Stimulated activated naive CD8-positive, alpha-beta T cell treated with anti-CD3 and anti-CD28 coated beads, Interleukin-15, amount 100 ng/mL, for 72 hours (primary cell): ENCODE measurements at regions not wholly inside any gene's neighbourhood (a gene's known extent, or its start where the extent isn't known, plus 50 kb on each side); places are given as distances from the start of the nearest gene placed in this dataset.
"Not testable (repeated sequence)": the region's sequence is repeated elsewhere in the genome, so short reads cannot be mapped to it uniquely, and the experiment has no call there.

Experiments
- ATAC-seq: fragments of 150-1000 bp; cut with Tn5 transposase; 2 replicates; pipeline ENCODE4 v1.10.0; 2021; ENCODE audit warnings: mild to moderate bottlenecking, moderate library complexity
- DNase-seq, 2 donors: peaks; one replicate each; pipeline ENCODE4 v3.0.0; 2021 to 2022
- H3K27ac Mint-ChIP-seq, 2 donors: one replicate each; pipeline ENCODE4 v1.8.0; 2022; ENCODE audit warnings: mild to moderate bottlenecking in 2 of 2, mixed read lengths in 2 of 2, moderate library complexity in 2 of 2
- H3K27me3 Mint-ChIP-seq: one replicate; pipeline ENCODE4 v1.8.0; 2022; ENCODE audit warnings: mixed read lengths
- H3K4me1 Mint-ChIP-seq: one replicate; pipeline ENCODE4 v1.8.0; 2022; ENCODE audit warnings: mild to moderate bottlenecking, mixed read lengths
- H3K4me3 Mint-ChIP-seq, 2 donors: one replicate each; pipeline ENCODE4 v1.8.0; 2022; ENCODE audit warnings: mild to moderate bottlenecking in 2 of 2, mixed read lengths in 2 of 2, moderate library complexity in 1 of 2
- H3K9me3 Mint-ChIP-seq, 2 donors: one replicate each; pipeline ENCODE4 v1.8.0; 2022; ENCODE audit warnings: mixed read lengths in 2 of 2

DNA sequence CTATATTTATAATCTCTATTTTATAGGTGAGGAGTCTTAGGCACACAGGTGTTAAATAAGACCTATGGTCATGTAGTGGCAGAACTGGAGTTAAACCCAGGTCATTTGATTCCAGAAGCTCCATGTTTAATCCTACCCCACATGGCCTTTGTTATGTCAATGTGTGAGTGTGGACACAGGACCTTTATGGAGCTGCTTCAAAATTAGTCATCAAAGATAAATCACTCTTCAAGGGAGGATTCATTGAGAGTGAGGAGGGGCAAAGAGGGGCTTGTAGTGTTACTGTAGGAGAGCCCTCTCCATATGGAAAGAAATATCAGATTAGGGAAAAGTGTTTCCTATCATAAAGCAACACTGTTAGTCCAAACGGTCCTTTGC lies 74.6 kb upstream of the ARRDC3 start:
- Mint-ChIP-seq H3K27ac (no peak overlapping the region), H3K9me3 (peaks cover 7 to 21% of the 10 kb centered on the region in 2 donors), H3K4me1 (no peaks in the 10 kb centered on the region), H3K27me3 (no peaks in the 10 kb centered on the region), H3K4me3 (no peak overlapping the region)
- DNase-seq, result no peak
- ATAC-seq, result no peak

DNA sequence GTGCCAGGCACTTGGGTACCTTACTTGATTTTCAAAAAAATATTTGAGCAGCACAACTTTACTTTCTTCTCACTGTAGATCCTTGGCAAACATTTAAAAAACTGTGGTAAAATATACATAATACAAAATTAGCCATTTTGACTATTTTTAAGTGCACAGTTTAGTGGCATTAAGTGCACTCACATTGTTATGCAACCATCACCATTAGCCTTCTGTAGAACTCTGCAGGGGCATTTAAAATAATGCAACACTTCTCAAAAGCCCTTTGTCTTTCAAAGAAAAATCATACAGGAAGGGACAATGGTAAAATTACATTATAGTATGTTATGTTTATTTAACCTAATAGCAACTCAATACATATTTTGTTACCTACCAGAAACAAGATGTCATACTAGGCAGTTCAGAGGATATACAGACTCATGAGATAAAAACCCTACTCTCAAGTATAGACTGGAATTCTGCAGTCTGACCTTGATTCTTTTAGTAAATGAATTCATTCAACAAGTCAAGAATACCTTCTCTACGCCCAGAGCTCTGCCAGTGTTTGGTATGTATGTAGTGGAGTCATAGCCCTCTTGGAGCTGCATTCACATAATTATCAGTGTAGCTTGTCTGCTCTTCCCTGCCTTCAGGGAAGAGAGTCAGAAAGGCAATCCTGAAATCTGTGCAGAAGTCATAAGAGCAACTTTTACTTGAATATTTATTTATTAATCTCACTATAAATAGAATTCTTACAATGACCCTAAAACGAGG lies 74.0 kb upstream of the ARRDC3 start:
- Mint-ChIP-seq H3K4me3 (no peak overlapping the region), H3K9me3 (peaks cover 7 to 16% of the 10 kb centered on the region in 2 donors), H3K4me1 (no peaks in the 10 kb centered on the region), H3K27ac (no peak overlapping the region), H3K27me3 (no peaks in the 10 kb centered on the region)
- ATAC-seq, result no peak
- DNase-seq, result no peak

- H3K4me3 Mint-ChIP-seq, result no peak overlapping the region
- peaks cover 4 to 6% of the 10 kb centered on the region in 2 donors for H3K9me3 Mint-ChIP-seq
- no peak overlapping the region for H3K27ac Mint-ChIP-seq
- DNase-seq (no peak), ATAC-seq (no peak)
- no peaks in the 10 kb centered on the region for H3K27me3 Mint-ChIP-seq
- no peaks in the 10 kb centered on the region for H3K4me1 Mint-ChIP-seq
These were observed 66.0 kb upstream of the ARRDC3 start for GRCh38 chr5:91449083-91449482.

DNA sequence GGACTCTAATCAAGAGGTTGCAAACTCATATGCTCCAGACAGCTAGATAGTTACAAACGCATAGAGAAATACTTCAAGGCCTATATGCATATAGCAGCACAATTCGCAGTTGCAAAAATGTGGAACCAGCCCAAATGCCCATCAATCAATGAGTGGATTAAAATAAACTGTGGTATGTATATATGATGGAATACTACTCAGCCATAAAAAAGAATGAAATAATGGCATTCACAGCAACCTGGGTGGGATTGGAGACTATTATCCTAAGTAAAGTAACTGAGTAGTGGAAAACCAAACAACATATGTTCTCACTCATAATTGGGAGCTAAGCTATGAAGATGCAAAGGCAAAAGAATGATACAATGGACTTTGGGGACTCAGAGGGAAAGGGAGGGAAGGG lies 65.0 kb upstream of the ARRDC3 start:
- not testable (repeated sequence) for H3K27me3 Mint-ChIP-seq, H3K27ac Mint-ChIP-seq, H3K4me3 Mint-ChIP-seq, H3K4me1 Mint-ChIP-seq, DNase-seq, H3K9me3 Mint-ChIP-seq, ATAC-seq

- not testable (repeated sequence) for H3K27ac Mint-ChIP-seq, H3K4me3 Mint-ChIP-seq, H3K9me3 Mint-ChIP-seq, ATAC-seq, H3K27me3 Mint-ChIP-seq, DNase-seq, H3K4me1 Mint-ChIP-seq
These were observed 63.8 kb upstream of the ARRDC3 start for GRCh38 chr5:91446880-91447279.

DNA sequence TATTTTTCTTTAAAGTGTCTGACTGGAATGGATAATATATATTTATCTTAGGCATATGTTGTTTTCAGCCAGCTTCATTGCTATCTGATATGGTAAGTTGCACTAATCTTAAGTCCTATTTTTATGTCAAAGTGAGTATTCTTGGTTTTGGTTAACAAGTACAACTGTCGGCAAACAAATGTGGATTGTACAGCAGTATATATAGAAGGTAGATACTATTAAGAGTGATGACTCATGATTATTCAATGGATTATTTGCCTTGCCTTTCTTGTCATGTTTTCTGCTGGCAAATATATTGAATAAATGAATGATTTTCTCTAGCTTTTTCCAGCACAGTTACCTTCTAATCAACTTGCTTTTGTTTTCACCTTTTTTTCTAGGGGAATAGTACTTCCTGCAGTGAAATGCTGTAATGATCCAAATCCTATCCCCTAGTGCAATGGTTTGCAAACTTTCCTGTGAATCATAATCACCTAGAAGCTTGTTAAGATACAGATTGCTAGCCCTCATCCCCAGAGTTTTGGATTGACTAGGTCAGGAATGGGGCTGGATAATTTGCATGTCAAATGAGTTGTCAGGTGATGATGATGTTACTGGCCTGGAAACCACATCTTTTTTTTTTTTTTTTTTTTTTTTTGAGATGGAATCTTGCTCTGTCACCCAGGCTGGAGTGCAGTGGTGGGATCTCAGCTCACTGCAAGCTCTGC lies 60.8 kb upstream of the ARRDC3 start:
- DNase-seq (no peak), ATAC-seq (no peak)
- no peak overlapping the region for H3K4me3 Mint-ChIP-seq
- peaks cover 6 to 9% of the 10 kb centered on the region in 2 donors for H3K9me3 Mint-ChIP-seq
- no peaks in the 10 kb centered on the region for H3K4me1 Mint-ChIP-seq
- H3K27me3 Mint-ChIP-seq, result no peaks in the 10 kb centered on the region
- no peak overlapping the region for H3K27ac Mint-ChIP-seq

DNA sequence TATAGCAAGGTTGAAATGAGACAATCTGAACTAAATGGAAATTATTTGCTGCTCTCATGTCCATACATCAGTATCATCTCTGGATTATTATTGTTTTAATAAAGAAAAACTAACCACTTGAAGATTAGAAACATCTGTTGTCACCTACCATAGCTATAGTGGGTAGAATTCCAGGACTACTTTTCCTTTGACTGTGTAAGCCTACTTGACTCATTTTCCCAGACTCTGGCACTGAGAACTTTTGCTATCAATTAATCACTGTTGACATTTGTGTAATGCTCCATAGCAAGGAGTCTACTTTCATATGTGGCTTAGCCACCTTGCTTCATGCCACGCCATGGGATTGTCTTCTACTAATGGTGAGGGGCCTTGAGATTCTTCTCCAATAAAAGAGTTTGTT lies 59.9 kb upstream of the ARRDC3 start:
- no peak for DNase-seq
- Mint-ChIP-seq H3K4me3 (no peak overlapping the region), H3K27ac (no peak overlapping the region), H3K9me3 (peaks cover 2 to 9% of the 10 kb centered on the region in 2 donors), H3K4me1 (peaks cover 5% of the 10 kb centered on the region), H3K27me3 (no peaks in the 10 kb centered on the region)
- ATAC-seq, result no peak

DNA sequence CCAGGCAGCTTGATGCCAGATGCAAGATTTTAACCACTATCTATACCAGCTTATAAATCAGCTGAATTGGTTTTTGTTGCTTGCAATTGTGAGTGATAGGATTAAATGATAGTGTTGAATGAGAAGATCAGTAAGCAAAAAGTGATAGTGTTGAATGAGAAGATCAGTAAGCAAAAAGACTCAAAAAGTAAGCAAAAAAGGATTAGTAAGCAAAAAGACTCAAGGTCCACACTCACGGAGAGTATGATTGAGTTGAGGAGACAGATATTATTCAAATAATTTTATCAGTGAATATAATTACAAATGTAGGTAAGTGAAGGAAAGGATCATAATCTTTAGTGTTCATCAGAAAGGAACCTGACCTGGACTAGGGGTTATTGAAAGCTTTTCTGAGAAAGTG lies 58.0 kb upstream of the ARRDC3 start:
- Mint-ChIP-seq H3K27ac (no peak overlapping the region), H3K4me1 (peaks cover 8% of the 10 kb centered on the region), H3K27me3 (no peaks in the 10 kb centered on the region), H3K4me3 (no peak overlapping the region), H3K9me3 (peaks cover 0 to 17% of the 10 kb centered on the region in 2 donors)
- ATAC-seq, result no peak
- no peak for DNase-seq

GRCh38 chr5:91438871-91439270 lies 55.8 kb upstream of the ARRDC3 start:
- Mint-ChIP-seq H3K4me1 (peaks cover 28% of the 10 kb centered on the region), H3K4me3 (no peak overlapping the region), H3K27ac (no peak overlapping the region), H3K9me3 (peaks cover 0 to 17% of the 10 kb centered on the region in 2 donors), H3K27me3 (no peaks in the 10 kb centered on the region)
- DNase-seq (no peak), ATAC-seq (no peak)

DNA sequence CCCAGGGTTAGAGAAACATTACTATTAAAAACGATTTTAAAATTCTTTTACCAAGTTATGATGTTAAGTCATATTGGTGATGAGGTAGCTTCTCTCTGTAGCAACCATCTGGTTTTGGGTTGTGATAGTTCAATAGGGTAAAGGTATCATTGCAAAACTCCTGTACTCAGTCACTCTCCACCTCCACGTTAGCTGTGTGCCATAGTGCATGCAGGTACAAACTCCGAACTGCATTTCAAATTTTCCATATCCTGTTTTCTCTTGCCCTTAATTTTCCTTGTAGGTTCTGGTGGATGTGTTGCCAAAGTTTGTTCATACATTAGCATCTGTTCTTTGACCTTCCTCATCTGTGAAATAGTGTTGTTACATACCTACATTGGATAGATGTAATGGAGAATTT lies 53.1 kb upstream of the ARRDC3 start:
- Mint-ChIP-seq H3K27me3 (no peaks in the 10 kb centered on the region), H3K4me3 (no peak overlapping the region), H3K4me1 (peaks cover 33% of the 10 kb centered on the region), H3K27ac (no peak overlapping the region), H3K9me3 (peaks cover 0 to 13% of the 10 kb centered on the region in 2 donors)
- ATAC-seq, result no peak
- DNase-seq, result no peak

DNA sequence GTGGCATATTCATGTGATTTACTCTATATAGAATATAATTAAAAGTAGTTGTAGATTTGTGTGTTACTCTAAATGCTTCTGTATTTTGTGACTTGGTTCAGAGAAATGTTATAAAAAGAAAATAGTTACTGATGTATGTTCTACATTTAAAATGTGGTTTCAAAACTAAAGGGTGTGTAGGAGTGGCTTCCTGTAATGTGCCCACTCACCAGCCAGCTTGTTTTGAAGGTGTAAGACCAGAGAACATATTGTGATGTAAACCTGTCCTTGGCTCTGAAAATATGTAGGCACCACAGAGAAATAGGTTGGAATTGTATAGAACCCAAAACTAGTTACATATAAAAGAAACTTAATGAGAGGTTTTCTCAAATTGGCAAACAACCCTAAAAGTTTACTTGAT lies 51.2 kb upstream of the ARRDC3 start:
- ATAC-seq (no peak), DNase-seq (no peak)
- Mint-ChIP-seq H3K9me3 (peaks cover 9 to 16% of the 10 kb centered on the region in 2 donors), H3K27me3 (no peaks in the 10 kb centered on the region), H3K27ac (peak overlapping the region; percentile 63 to 78), H3K4me1 (peaks cover 33% of the 10 kb centered on the region), H3K4me3 (peak overlapping the region in 1 of 2 donors; percentile 47)

DNA sequence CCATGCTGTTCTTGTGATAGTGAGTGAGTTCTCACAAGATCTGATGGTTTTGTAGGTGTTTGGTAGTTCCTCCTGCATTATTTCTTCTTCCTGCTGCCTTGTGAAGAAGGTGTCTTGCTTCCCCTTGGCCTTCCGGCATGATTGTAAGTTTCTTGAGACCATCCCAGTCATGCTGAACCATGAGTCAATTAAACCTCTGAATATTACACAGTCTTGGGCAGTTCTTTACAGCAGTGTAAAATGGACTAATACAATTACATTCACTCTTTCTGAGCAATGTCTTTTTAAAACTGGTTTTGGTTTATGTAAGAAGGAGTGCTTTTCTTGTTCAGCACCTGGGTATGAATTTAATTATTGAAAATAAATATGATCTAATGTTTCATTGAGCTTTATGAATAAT lies 50.7 kb upstream of the ARRDC3 start:
- Mint-ChIP-seq H3K27me3 (no peaks in the 10 kb centered on the region), H3K4me3 (peak overlapping the region in 1 of 2 donors; percentile 47), H3K27ac (peak overlapping the region; percentile 63 to 78), H3K4me1 (peaks cover 33% of the 10 kb centered on the region), H3K9me3 (peaks cover 9 to 21% of the 10 kb centered on the region in 2 donors)
- peak; percentile 54 for ATAC-seq
- no peak for DNase-seq
